ENCODE measurements at regions not wholly inside any gene's neighbourhood (a gene's known extent, or its start where the extent isn't known, plus 50 kb on each side); places are given as distances from the start of the nearest gene placed in this dataset.

DNA sequence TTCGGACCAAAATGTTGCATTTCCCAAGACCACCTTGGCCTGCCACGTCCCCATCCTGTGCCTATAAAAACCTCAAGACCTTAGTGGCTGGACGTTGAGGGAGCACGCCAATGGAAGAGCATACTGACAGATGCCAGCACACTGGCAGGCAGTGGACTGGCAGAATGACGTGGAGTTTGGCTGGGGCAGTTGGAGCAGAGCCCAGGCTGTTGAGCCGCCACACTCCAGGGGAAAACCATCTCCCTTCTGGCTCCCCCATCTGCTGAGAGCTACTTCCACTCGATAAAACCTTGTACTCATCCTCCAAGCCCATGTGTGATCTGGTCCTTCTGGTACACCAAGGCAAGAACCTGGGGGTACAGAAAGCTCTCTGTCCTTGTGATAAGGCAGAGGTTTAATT is 494.1 kb downstream of the CDH11 start:
- Histone ChIP-seq H3K9me3 (no peaks in the 10 kb centered on the region), H3K36me3 (no peaks in the 10 kb centered on the region), H3K4me1 (no peaks in the 10 kb centered on the region), H3K27ac (no peak overlapping the region), H3K4me3 (no peak overlapping the region), H3K27me3 (no peaks in the 10 kb centered on the region), H3K9ac (ENCODE audit: low read depth in 2 of 2, low read length in 2 of 2) (no peak overlapping the region)
- intact Hi-C loops (cut with DNase I) = no loop called here
- TF ChIP-seq, protein P1, sequence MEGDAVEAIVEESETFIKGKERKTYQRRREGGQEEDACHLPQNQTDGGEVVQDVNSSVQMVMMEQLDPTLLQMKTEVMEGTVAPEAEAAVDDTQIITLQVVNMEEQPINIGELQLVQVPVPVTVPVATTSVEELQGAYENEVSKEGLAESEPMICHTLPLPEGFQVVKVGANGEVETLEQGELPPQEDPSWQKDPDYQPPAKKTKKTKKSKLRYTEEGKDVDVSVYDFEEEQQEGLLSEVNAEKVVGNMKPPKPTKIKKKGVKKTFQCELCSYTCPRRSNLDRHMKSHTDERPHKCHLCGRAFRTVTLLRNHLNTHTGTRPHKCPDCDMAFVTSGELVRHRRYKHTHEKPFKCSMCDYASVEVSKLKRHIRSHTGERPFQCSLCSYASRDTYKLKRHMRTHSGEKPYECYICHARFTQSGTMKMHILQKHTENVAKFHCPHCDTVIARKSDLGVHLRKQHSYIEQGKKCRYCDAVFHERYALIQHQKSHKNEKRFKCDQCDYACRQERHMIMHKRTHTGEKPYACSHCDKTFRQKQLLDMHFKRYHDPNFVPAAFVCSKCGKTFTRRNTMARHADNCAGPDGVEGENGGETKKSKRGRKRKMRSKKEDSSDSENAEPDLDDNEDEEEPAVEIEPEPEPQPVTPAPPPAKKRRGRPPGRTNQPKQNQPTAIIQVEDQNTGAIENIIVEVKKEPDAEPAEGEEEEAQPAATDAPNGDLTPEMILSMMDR (IDR thresholded peaks at IDR 0.05) = no peak
- DNase-seq = no peak

DNA sequence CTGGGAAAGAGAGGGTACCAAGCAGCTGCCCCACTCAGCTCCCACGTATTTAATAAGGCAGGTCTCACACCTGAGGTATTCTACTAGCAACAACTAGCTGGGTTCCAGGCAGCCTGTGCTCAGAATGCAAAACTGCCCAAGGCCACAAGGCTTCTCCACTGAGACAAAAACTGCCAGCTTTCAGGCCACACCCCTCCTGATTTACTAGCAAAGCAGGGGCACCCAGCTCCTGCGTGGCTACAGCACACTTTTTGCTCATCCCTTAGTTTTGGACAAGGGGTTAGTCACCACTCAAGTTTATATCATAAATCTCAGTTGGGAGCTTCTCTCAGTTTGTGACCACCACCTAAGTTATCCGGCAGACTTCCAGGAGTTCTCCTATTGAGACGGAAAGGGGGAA is 494.6 kb downstream of the CDH11 start:
- intact Hi-C loops (cut with DNase I) = no loop called here
- H3K4me1 ChIP-seq = no peaks in the 10 kb centered on the region

DNA sequence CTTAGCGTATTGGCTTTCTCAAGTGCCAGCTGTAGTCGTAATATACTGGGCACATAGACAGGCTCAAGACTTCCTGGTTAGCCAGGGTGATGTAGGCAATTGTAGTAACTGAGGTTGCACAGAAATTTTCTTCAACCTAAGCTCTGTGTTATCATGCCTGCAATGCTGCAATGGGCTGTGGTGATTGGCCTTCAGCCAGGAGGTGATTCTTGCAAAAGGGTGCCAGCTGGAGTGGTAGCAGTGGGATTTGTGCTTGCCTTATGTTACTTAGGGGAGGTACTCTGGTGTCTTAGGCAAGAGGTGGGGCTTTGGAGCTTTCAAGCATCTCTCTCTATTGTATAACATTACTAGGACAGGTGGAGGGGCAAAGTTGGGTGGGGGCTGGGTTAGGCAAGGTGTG is 495.1 kb downstream of the CDH11 start:
- H3K27me3 ChIP-seq = no peaks in the 10 kb centered on the region
- H3K4me3 ChIP-seq = no peak overlapping the region
- H3K9ac ChIP-seq (ENCODE audit: low read depth in 2 of 2, low read length in 2 of 2) = no peak overlapping the region
- H3K4me1 ChIP-seq = no peaks in the 10 kb centered on the region
- no peaks in the 10 kb centered on the region for H3K36me3 ChIP-seq
- H3K9me3 ChIP-seq = no peaks in the 10 kb centered on the region
- intact Hi-C loops (cut with DNase I) = no loop called here
- TF ChIP-seq, protein P1 (IDR thresholded peaks at IDR 0.05) = no peak
- DNase-seq = no peak
- no peak overlapping the region for H3K27ac ChIP-seq

More for the DNA sequence above, 494.6 kb downstream of the CDH11 start:
- H3K9me3 ChIP-seq = no peaks in the 10 kb centered on the region
- no peak overlapping the region for H3K9ac ChIP-seq (ENCODE audit: low read depth in 2 of 2, low read length in 2 of 2)
- H3K27ac ChIP-seq = no peak overlapping the region
- H3K4me3 ChIP-seq = no peak overlapping the region
- H3K27me3 ChIP-seq = no peaks in the 10 kb centered on the region
- DNase-seq = no peak
- no peaks in the 10 kb centered on the region for H3K36me3 ChIP-seq
- TF ChIP-seq, protein P1 (IDR thresholded peaks at IDR 0.05) = no peak

DNA sequence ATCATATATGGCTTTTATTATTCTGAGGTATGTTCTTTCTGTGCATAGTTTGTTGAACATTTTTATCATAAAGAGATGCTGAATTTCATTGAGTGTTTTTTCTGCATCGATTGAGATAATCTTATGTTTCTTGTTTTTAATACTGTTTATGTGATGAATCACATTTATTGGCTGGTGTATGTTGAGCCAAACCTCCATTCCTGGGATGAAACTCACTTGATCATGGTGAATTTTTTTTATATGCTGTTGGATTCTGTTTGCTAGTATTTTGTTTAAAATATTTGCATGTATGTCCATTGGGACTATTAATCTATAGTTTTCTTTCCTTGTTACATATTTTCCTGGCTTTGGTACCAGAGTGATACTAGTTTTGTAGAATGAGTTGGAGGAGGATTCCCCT is 500.2 kb downstream of the CDH11 start:
- TF ChIP-seq, protein P1 (IDR thresholded peaks at IDR 0.05) = no peak
- Histone ChIP-seq H3K27ac (no peak overlapping the region), H3K4me3 (no peak overlapping the region), H3K9ac (ENCODE audit: low read depth in 2 of 2, low read length in 2 of 2) (no peak overlapping the region), H3K27me3 (no peaks in the 10 kb centered on the region), H3K36me3 (no peaks in the 10 kb centered on the region), H3K4me1 (no peaks in the 10 kb centered on the region), H3K9me3 (no peaks in the 10 kb centered on the region)
- intact Hi-C loops (cut with DNase I) = no loop called here
- DNase-seq = no peak

DNA sequence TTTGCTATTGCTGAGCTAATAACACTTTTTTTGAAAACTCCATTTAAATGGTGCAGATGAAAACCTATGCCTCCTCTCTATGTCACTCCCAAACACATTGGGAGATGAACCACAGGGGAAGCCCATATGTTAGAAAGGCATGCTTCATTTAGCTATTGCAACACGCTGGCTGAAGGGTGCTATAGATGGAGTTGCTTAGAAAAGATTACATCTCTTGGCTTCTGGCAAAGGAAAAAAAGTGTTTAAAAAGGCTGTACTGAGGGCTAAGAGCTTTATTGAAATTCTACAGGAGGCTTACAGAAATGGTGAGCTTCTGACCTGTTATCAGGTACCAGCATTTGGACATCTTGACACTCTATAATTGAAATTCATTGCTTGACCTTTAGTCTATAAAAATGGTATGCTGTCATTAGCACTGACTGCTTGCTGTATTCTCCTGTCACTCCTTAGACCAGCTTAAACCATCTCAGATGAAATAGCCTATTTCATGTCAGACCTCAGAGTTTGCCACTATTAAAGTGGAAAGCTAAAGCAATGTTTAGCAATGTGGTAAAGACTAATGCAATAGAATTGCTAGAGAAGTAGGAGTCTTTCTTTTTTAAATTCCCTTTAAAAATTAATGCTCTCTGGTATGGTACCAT is 503.9 kb downstream of the CDH11 start:
- DNase-seq = no peak
- no peaks in the 10 kb centered on the region for H3K36me3 ChIP-seq
- H3K27ac ChIP-seq = no peak overlapping the region
- intact Hi-C loops (cut with DNase I) = no loop called here
- no peaks in the 10 kb centered on the region for H3K27me3 ChIP-seq
- TF ChIP-seq, protein P1 (IDR thresholded peaks at IDR 0.05) = no peak
- no peaks in the 10 kb centered on the region for H3K4me1 ChIP-seq
- no peak overlapping the region for H3K4me3 ChIP-seq
- no peak overlapping the region for H3K9ac ChIP-seq (ENCODE audit: low read depth in 2 of 2, low read length in 2 of 2)
- H3K9me3 ChIP-seq = no peaks in the 10 kb centered on the region

Data from colonic mucosa (tissue), 4 donors.